H9 (cell line): ENCODE measurements at regions not wholly inside any gene's neighbourhood (a gene's known extent, or its start where the extent isn't known, plus 50 kb on each side); places are given as distances from the start of the nearest gene placed in this dataset.

ENCODE experiments used
- DNase-seq: peaks from one replicate; pipeline ENCODE4 v3.0.0-alpha.2; 2017
- H2AFZ ChIP-seq: one replicate; pipeline ENCODE4 v1.6.1; 2013; ENCODE audit warnings: mild to moderate bottlenecking, low read length, control low read depth, moderate library complexity
- H2AK5ac ChIP-seq: 2 replicates; pipeline ENCODE4 v1.6.1; 2013; ENCODE audit warnings: low read length, control low read depth, mixed read lengths; ENCODE audit not compliant: insufficient read length
- H2BK120ac ChIP-seq: one replicate; pipeline ENCODE4 v1.6.1; 2013; ENCODE audit warnings: low read depth, mild to moderate bottlenecking, low read length, control low read depth, inconsistent platforms; ENCODE audit not compliant: poor library complexity, severe bottlenecking
- H2BK12ac ChIP-seq: 2 replicates; pipeline ENCODE4 v1.6.1; 2013; ENCODE audit warnings: low read length, control low read depth, mixed read lengths, low read depth; ENCODE audit not compliant: insufficient read length
- H2BK15ac ChIP-seq: 2 replicates; pipeline ENCODE4 v1.6.1; 2013; ENCODE audit warnings: low read depth, low read length, control low read depth
- H2BK20ac ChIP-seq: one replicate; pipeline ENCODE4 v1.6.1; 2013; ENCODE audit warnings: low read depth, mild to moderate bottlenecking, low read length, control low read depth, inconsistent platforms; ENCODE audit not compliant: poor library complexity, severe bottlenecking
- H2BK5ac ChIP-seq: 2 replicates; pipeline ENCODE4 v1.6.1; 2013; ENCODE audit warnings: low read length, control low read depth, mixed read lengths; ENCODE audit not compliant: insufficient read length
- H3K14ac ChIP-seq: 2 replicates; pipeline ENCODE4 v1.6.1; 2013; ENCODE audit warnings: low read length, control low read depth; ENCODE audit not compliant: insufficient read depth
- H3K18ac ChIP-seq: 2 replicates; pipeline ENCODE4 v1.6.1; 2013; ENCODE audit warnings: low read depth, mild to moderate bottlenecking, mixed read lengths, low read length, control low read depth; ENCODE audit not compliant: insufficient read length
- H3K23ac ChIP-seq: 2 replicates; pipeline ENCODE4 v1.6.1; 2013; ENCODE audit warnings: low read length, control low read depth, mixed read lengths, low read depth; ENCODE audit not compliant: insufficient read length
- H3K23me2 ChIP-seq: 2 replicates; pipeline ENCODE4 v1.6.1; 2013; ENCODE audit warnings: low read depth, mild to moderate bottlenecking, mixed read lengths, low read length, control low read depth; ENCODE audit not compliant: insufficient read length, poor library complexity, severe bottlenecking
- H3K27ac ChIP-seq: 2 replicates; pipeline ENCODE4 v1.5.1; 2013; ENCODE audit warnings: low read length, control low read depth, mixed read lengths, low read depth; ENCODE audit not compliant: insufficient read length
- H3K27me3 ChIP-seq: 2 replicates; pipeline ENCODE4 v1.6.1; 2013; ENCODE audit warnings: low read length, control low read depth, inconsistent platforms; ENCODE audit not compliant: insufficient read depth
- H3K4ac ChIP-seq: 2 replicates; pipeline ENCODE4 v1.6.1; 2013; ENCODE audit warnings: low read depth, mild to moderate bottlenecking, control low read depth, inconsistent platforms, low read length, moderate library complexity
- H3K4me1 ChIP-seq: 2 replicates; pipeline ENCODE4 v1.6.1; 2013; ENCODE audit warnings: low read length, control low read depth, inconsistent platforms; ENCODE audit not compliant: insufficient read depth
- H3K4me2 ChIP-seq: 2 replicates; pipeline ENCODE4 v1.6.1; 2013; ENCODE audit warnings: low read length, control low read depth, mixed read lengths; ENCODE audit not compliant: insufficient read length, insufficient read depth
- H3K56ac ChIP-seq: 2 replicates; pipeline ENCODE4 v1.6.1; 2013; ENCODE audit warnings: low read depth, mild to moderate bottlenecking, mixed read lengths, low read length, control low read depth; ENCODE audit not compliant: insufficient read length
- H3K79me1 ChIP-seq: 2 replicates; pipeline ENCODE4 v1.6.1; 2013; ENCODE audit warnings: low read depth, mild to moderate bottlenecking, moderate library complexity, low read length, control low read depth, inconsistent platforms; ENCODE audit not compliant: insufficient read depth, poor library complexity, severe bottlenecking
- H3K79me2 ChIP-seq: 2 replicates; pipeline ENCODE4 v1.6.1; 2013; ENCODE audit warnings: low read length, control low read depth, inconsistent platforms; ENCODE audit not compliant: insufficient read depth
- H3K9ac ChIP-seq: 2 replicates; pipeline ENCODE4 v1.6.1; 2013; ENCODE audit warnings: low read length, control low read depth, mixed read lengths; ENCODE audit not compliant: insufficient read length; ENCODE audit errors: extremely low read depth
- H3K9me3 ChIP-seq: one replicate; pipeline ENCODE4 v1.6.1; 2013; ENCODE audit warnings: low read depth, low read length, inconsistent platforms; ENCODE audit not compliant: control insufficient read depth
- H3T11ph ChIP-seq: one replicate; pipeline ENCODE4 v1.6.1; 2013; ENCODE audit warnings: mild to moderate bottlenecking, low read length, control low read depth, inconsistent platforms
- H4K20me1 ChIP-seq: one replicate; pipeline ENCODE4 v1.6.1; 2013; ENCODE audit not compliant: control insufficient read depth, insufficient read length, insufficient read depth
- H4K5ac ChIP-seq: 2 replicates; pipeline ENCODE4 v1.6.1; 2013; ENCODE audit warnings: low read depth, mild to moderate bottlenecking, mixed read lengths, low read length, control low read depth; ENCODE audit not compliant: insufficient read length
- H4K8ac ChIP-seq: replicated peaks from 2 replicates; pipeline ENCODE4 v1.6.1; 2013; ENCODE audit warnings: low read length, control low read depth, mixed read lengths, low read depth; ENCODE audit not compliant: insufficient read length
- H4K91ac ChIP-seq: 2 replicates; pipeline ENCODE4 v1.6.1; 2013; ENCODE audit warnings: low read depth, mild to moderate bottlenecking, moderate library complexity, mixed read lengths, low read length, control low read depth; ENCODE audit not compliant: insufficient read length
- H3K27ac Mint-ChIP-seq, 3 experiments: 2 replicates in 2 of 3; 3 replicates in 1 of 3; pipeline ENCODE4 v1.8.0; 2020 to 2021; ENCODE audit warnings: mixed read lengths in 3 of 3, mild to moderate bottlenecking in 1 of 3, moderate library complexity in 1 of 3
- H3K27me3 Mint-ChIP-seq: 2 replicates; pipeline ENCODE4 v1.8.0; 2021; ENCODE audit warnings: low read depth, mild to moderate bottlenecking, moderate library complexity, mixed read lengths
- H3K36me3 Mint-ChIP-seq, 3 experiments: 2 replicates in 2 of 3; 3 replicates in 1 of 3; pipeline ENCODE4 v1.8.0; 2020 to 2021; ENCODE audit warnings: low read depth in 3 of 3, mixed read lengths in 3 of 3; ENCODE audit not compliant: insufficient read depth in 1 of 3
- H3K4me1 Mint-ChIP-seq, 2 experiments: 2 replicates each; pipeline ENCODE4 v1.8.0; 2020; ENCODE audit warnings: mixed read lengths in 2 of 2
- H3K4me3 Mint-ChIP-seq, 2 experiments: 2 replicates in 1 of 2; 3 replicates in 1 of 2; pipeline ENCODE4 v1.8.0; 2020 to 2021; ENCODE audit warnings: mild to moderate bottlenecking in 2 of 2, mixed read lengths in 2 of 2, moderate library complexity in 1 of 2
- H3K9me3 Mint-ChIP-seq, 2 experiments: 2 replicates in 1 of 2; 3 replicates in 1 of 2; pipeline ENCODE4 v1.8.0; 2020; ENCODE audit warnings: mild to moderate bottlenecking in 2 of 2, mixed read lengths in 2 of 2, moderate library complexity in 1 of 2
- CTCF ChIP-seq: fragments of 200-600 bp; sonication (generic); conservative IDR thresholded peaks from 3 replicates; pipeline ENCODE4 v1.8.0; 2021; ENCODE audit warnings: antibody characterized with exemption, mild to moderate bottlenecking
- WGBS: extraction: QIAGEN DNeasy Blood & Tissue Kit; methylation state at CpG from one replicate; pipeline ENCODE4 v1.1.7; 2013; ENCODE audit warnings: missing lambda C conversion rate, low lambda C conversion rate, mixed read lengths; ENCODE audit not compliant: insufficient read length; ENCODE audit errors: extremely low coverage; 5-methylcytosine and 5-hydroxymethylcytosine counted together

- H2BK15ac ChIP-seq, result no peak overlapping the region
- no peaks in the 10 kb centered on the region; the same call in 1 of the 2 replicates for H3K27me3 Mint-ChIP-seq
- no peak overlapping the region for H2BK120ac ChIP-seq
- no peaks in the 10 kb centered on the region for H3K23me2 ChIP-seq
- no CpG with 5 or more reads among the region's 2 CpGs for WGBS
- H3K36me3 Mint-ChIP-seq, result 0 out of 7 replicates have a peak, but pooled peaks cover 0 to 2% (median 0%) of the 10 kb centered on the region in 3 experiments
- no peak overlapping the region for H3K27ac ChIP-seq
- H4K8ac ChIP-seq, result no peak overlapping the region
- H3T11ph ChIP-seq, result no peak overlapping the region
- no peak overlapping the region for H4K5ac ChIP-seq
- H3K4me1 ChIP-seq, result no peaks in the 10 kb centered on the region
- no peaks in the 10 kb centered on the region for H3K9me3 ChIP-seq
- H4K20me1 ChIP-seq, result no peaks in the 10 kb centered on the region
- no peak overlapping the region for H3K18ac ChIP-seq
- H2BK12ac ChIP-seq, result no peak overlapping the region
- H2AK5ac ChIP-seq, result no peak overlapping the region
- no peaks in the 10 kb centered on the region for H3K79me1 ChIP-seq
- no peaks in the 10 kb centered on the region for H3K4me1 Mint-ChIP-seq
- no peak overlapping the region for H3K56ac ChIP-seq
- no peak overlapping the region for H2BK20ac ChIP-seq
- H4K91ac ChIP-seq, result no peak overlapping the region
- H2AFZ ChIP-seq, result no peak overlapping the region
- H3K27ac Mint-ChIP-seq, result no peak overlapping the region
- no peak overlapping the region for H3K23ac ChIP-seq
- no peak overlapping the region for H3K4me2 ChIP-seq
- no peaks in the 10 kb centered on the region for H3K27me3 ChIP-seq
- TF ChIP-seq CTCF, result no peak
- no peak overlapping the region for H3K4me3 Mint-ChIP-seq
- no peak for DNase-seq
- H3K4ac ChIP-seq, result no peak overlapping the region
- no peak overlapping the region for H3K14ac ChIP-seq
- no peaks in the 10 kb centered on the region; a peak in 2 of 5 replicates for H3K9me3 Mint-ChIP-seq
- H3K9ac ChIP-seq, result no peak overlapping the region
- no peak overlapping the region for H2BK5ac ChIP-seq
- no peaks in the 10 kb centered on the region for H3K79me2 ChIP-seq
Observed at GRCh38 chr5:90221951-90222350, 187.6 kb downstream of the CETN3 start.
